ENCODE measurements at regions not wholly inside any gene's neighbourhood (a gene's known extent, or its start where the extent isn't known, plus 50 kb on each side); places are given as distances from the start of the nearest gene placed in this dataset.

- in situ Hi-C loops (cut with MboI; ENCODE audit: low sequenced_read_pairs, unreplicated experiment): no loop called here
- TF ChIP-seq CTCF (IDR thresholded peaks at IDR 0.05; ENCODE audit: borderline replicate concordance, control extremely low read depth, extremely low read depth, insufficient read depth, missing control alignments): no peak
- DNase-seq (ENCODE audit: low spot score): no peak
These were observed 439.6 kb upstream of the ADAMTS5 start for GRCh38 chr21:27406300-27407009.

DNA sequence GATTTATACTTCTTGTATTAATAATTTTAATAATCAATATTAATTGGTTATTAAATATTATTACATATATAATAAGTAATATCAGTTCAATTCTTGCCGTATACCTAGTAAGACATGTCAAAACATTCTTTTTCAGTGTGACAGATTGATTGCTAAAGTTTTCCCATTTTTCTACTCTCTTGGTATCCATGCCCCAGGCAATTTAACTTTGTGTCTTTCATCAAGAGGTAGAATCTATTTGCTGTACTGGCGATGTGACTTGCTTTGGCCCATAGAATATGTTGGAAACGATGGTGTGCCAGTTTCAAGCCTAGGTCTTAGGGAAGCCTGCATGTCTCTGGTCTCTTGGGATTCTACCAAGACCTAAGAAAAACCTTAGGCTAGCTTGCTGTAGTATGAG, 436.1 kb upstream of the ADAMTS5 start:
- no peak for DNase-seq (ENCODE audit: low spot score)
- no peak for TF ChIP-seq CTCF (IDR thresholded peaks at IDR 0.05; ENCODE audit: borderline replicate concordance, control extremely low read depth, extremely low read depth, insufficient read depth, missing control alignments)
- in situ Hi-C loops (cut with MboI; ENCODE audit: low sequenced_read_pairs, unreplicated experiment): no loop called here

- in situ Hi-C loops (cut with MboI; ENCODE audit: low sequenced_read_pairs, unreplicated experiment): no loop called here
- DNase-seq (ENCODE audit: low spot score): no peak
- TF ChIP-seq CTCF (IDR thresholded peaks at IDR 0.05; ENCODE audit: borderline replicate concordance, control extremely low read depth, extremely low read depth, insufficient read depth, missing control alignments): no peak
These were observed 433.2 kb upstream of the ADAMTS5 start for GRCh38 chr21:27400045-27400444.

- no peak for DNase-seq (ENCODE audit: low spot score)
- in situ Hi-C loops (cut with MboI; ENCODE audit: low sequenced_read_pairs, unreplicated experiment): no loop called here
- TF ChIP-seq CTCF (IDR thresholded peaks at IDR 0.05; ENCODE audit: borderline replicate concordance, control extremely low read depth, extremely low read depth, insufficient read depth, missing control alignments): no peak
These were observed 430.7 kb upstream of the ADAMTS5 start for GRCh38 chr21:27397578-27397977.

DNA sequence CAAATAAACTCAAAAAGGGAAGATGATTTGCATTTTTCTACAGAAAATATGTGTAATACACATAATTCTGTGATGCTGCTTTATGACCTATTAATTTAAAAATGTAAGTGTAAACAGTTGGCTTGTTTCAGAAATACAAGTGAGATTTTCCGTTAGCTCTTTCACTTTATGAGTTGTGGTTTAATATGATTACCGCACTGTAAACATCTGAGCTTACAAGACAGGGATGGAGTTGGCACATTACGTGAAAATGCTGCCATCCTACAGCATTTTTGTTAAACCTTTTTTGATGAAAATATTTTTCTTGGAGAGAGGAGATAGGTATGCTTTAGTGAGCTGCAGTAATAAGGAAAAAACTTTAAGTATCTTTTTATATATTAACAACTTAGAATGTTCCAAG, 426.8 kb upstream of the ADAMTS5 start:
- TF ChIP-seq CTCF (IDR thresholded peaks at IDR 0.05; ENCODE audit: borderline replicate concordance, control extremely low read depth, extremely low read depth, insufficient read depth, missing control alignments): no peak
- DNase-seq (ENCODE audit: low spot score): no peak
- in situ Hi-C loops (cut with MboI; ENCODE audit: low sequenced_read_pairs, unreplicated experiment): no loop called here

- no peak for TF ChIP-seq CTCF (IDR thresholded peaks at IDR 0.05; ENCODE audit: borderline replicate concordance, control extremely low read depth, extremely low read depth, insufficient read depth, missing control alignments)
- in situ Hi-C loops (cut with MboI; ENCODE audit: low sequenced_read_pairs, unreplicated experiment): no loop called here
- DNase-seq (ENCODE audit: low spot score): no peak
These were observed 425.1 kb upstream of the ADAMTS5 start for GRCh38 chr21:27391990-27392389.
